Transverse colon (tissue), 4 donors: ENCODE measurements at regions not wholly inside any gene's neighbourhood (a gene's known extent, or its start where the extent isn't known, plus 50 kb on each side); places are given as distances from the start of the nearest gene placed in this dataset.
"Not testable (repeated sequence)": the region's sequence is repeated elsewhere in the genome, so short reads cannot be mapped to it uniquely, and the experiment has no call there.

Experiments used
- DNase-seq: peaks from one replicate; pipeline ENCODE4 v3.0.0-alpha.2; 2019
- H3K27ac ChIP-seq, 4 donors: fragments of 200-600 bp; sonication (generic); 2 replicates each; pipeline ENCODE4 v1.5.1; 2016 to 2018; ENCODE audit warnings: inconsistent platforms in 4 of 4
- H3K27me3 ChIP-seq: fragments of 200-600 bp; sonication (generic); 2 replicates; pipeline ENCODE4 v1.5.1; 2017; ENCODE audit warnings: inconsistent platforms
- H3K36me3 ChIP-seq, 4 donors: fragments of 200-600 bp; sonication (generic); 2 replicates each; pipeline ENCODE4 v1.5.1; 2017 to 2019; ENCODE audit warnings: inconsistent platforms in 4 of 4
- H3K4me1 ChIP-seq, 4 donors: fragments of 200-600 bp; sonication (generic); 2 replicates each; pipeline ENCODE4 v1.5.1; 2017 to 2020; ENCODE audit warnings: inconsistent platforms in 4 of 4
- H3K4me3 ChIP-seq, 4 donors: fragments of 200-600 bp; sonication (generic); 1 replicate in 1 of 4; 2 replicates in 3 of 4; pipeline versions ENCODE4 v1.5.1 to v1.6.1; 2017 to 2019; ENCODE audit warnings: inconsistent platforms in 4 of 4
- H3K9me3 ChIP-seq, 2 donors: fragments of 200-600 bp; sonication (generic); 2 replicates each; pipeline ENCODE4 v1.5.1; 2017 to 2019; ENCODE audit warnings: inconsistent platforms in 2 of 2
- CTCF ChIP-seq, 5 experiments: fragments of 200-600 bp in 3 of 5; fragments of 450-650 bp in 2 of 5; sonication (generic) in 3 of 5; IDR thresholded peaks; 1 replicate in 2 of 5; 2 replicates in 3 of 5; pipeline ENCODE4 v1.5.1; 2016 to 2017; ENCODE audit warnings: antibody characterized with exemption in 5 of 5, inconsistent platforms in 3 of 5, mild to moderate bottlenecking in 2 of 5, moderate library complexity in 1 of 5
- EP300 ChIP-seq: sonication (generic); formaldehyde crosslinking; IDR thresholded peaks from one replicate; pipeline ENCODE4 v1.6.1; 2017; ENCODE audit warnings: antibody characterized with exemption, low read depth
- POLR2A ChIP-seq: fragments of 450-650 bp; IDR thresholded peaks from one replicate; pipeline ENCODE4 v1.6.1; 2016; ENCODE audit warnings: antibody characterized with exemption, mild to moderate bottlenecking, moderate library complexity
- POLR2AphosphoS5 ChIP-seq, 3 donors: sonication (generic); formaldehyde crosslinking; IDR thresholded peaks; one replicate each; pipeline ENCODE4 v1.6.1; 2016; ENCODE audit warnings: antibody characterized with exemption in 3 of 3
- WGBS, 2 donors: methylation state at CpG; one replicate each; pipeline ENCODE4 v1.1.5; 2018; ENCODE audit warnings: low coverage in 1 of 2; 5-methylcytosine and 5-hydroxymethylcytosine counted together
- in situ Hi-C, 4 donors: fragments of 200-750 bp; cut with MboI; loops; one replicate each; pipeline versions ENCODE4 v1.15.0 to v1.15.1; 2017; ENCODE audit warnings: low sequenced_read_pairs in 3 of 4, low pct_ligation_motif_present in 1 of 4, low pct_unique_long_range_greater_than_20kb in 1 of 4
- intact Hi-C: fragments of 100-400 bp; cut with DNase I; formaldehyde crosslinking; loops from one replicate; pipeline ENCODE4 v1.15.1; 2023; ENCODE audit warnings: low total_unique reads

- Histone ChIP-seq H3K27ac (no peak overlapping the region), H3K27me3 (no peaks in the 10 kb centered on the region), H3K4me1 (no peaks in the 10 kb centered on the region), H3K9me3 (no peaks in the 10 kb centered on the region), H3K36me3 (no peaks in the 10 kb centered on the region), H3K4me3 (no peak overlapping the region)
- TF ChIP-seq EP300 (no peak), POLR2AphosphoS5 (IDR thresholded peaks at IDR 0.05) (no peak), POLR2A (no peak), CTCF (IDR thresholded peaks at IDR 0.05) (no peak)
- in situ Hi-C loops: no loop called here
- intact Hi-C loops: no loop called here
- no peak for DNase-seq
- WGBS, 2 donors: 74 to 76% methylated on average over 4 of the region's 4 CpGs
These were observed 266.1 kb downstream of the MTERF1 start for GRCh38 chr7:91614431-91614830.

- intact Hi-C loops: no loop called here
- no peak for DNase-seq
- Histone ChIP-seq H3K27ac (no peak overlapping the region), H3K4me1 (no peaks in the 10 kb centered on the region), H3K9me3 (no peaks in the 10 kb centered on the region), H3K4me3 (no peak overlapping the region), H3K27me3 (no peaks in the 10 kb centered on the region), H3K36me3 (no peaks in the 10 kb centered on the region)
- WGBS, 2 donors: 59% methylated on average over 6 of the region's 6 CpGs
- in situ Hi-C loops: no loop called here
- TF ChIP-seq CTCF (IDR thresholded peaks at IDR 0.05) (no peak), POLR2A (no peak), POLR2AphosphoS5 (IDR thresholded peaks at IDR 0.05) (no peak), EP300 (no peak)
These were observed 261.4 kb downstream of the MTERF1 start for GRCh38 chr7:91618776-91619765.

GRCh38 chr7:91620827-91621226 is 259.7 kb downstream of the MTERF1 start:
- Histone ChIP-seq H3K27me3 (no peaks in the 10 kb centered on the region), H3K27ac (no peak overlapping the region), H3K4me3 (no peak overlapping the region), H3K9me3 (no peaks in the 10 kb centered on the region), H3K4me1 (no peaks in the 10 kb centered on the region), H3K36me3 (no peaks in the 10 kb centered on the region)
- DNase-seq: no peak
- TF ChIP-seq EP300: no peak
- no peak for TF ChIP-seq POLR2AphosphoS5 (IDR thresholded peaks at IDR 0.05)
- TF ChIP-seq POLR2A: no peak
- TF ChIP-seq CTCF (IDR thresholded peaks at IDR 0.05): no peak
- 83 to 84% methylated on average over 1 of the region's 1 CpG for WGBS, 2 donors
- in situ Hi-C loops (no loop called here), intact Hi-C loops (no loop called here)

- not testable (repeated sequence) for DNase-seq
- in situ Hi-C loops: loop anchor here in 1 of 4 donors (25.0 kb wide), 1 partner anchor 540 kb away; no protein-coding TSS in a partner anchor
- WGBS, 2 donors: 97% methylated on average over 24 of the region's 28 CpGs; no CpG with 5 or more reads in 1 of the 2 donors
These were observed 253.2 kb downstream of the MTERF1 start for GRCh38 chr7:91627324-91627723.

More at GRCh38 chr7:91627324-91627723, 253.2 kb downstream of the MTERF1 start:
- intact Hi-C loops, H3K36me3 ChIP-seq, H3K9me3 ChIP-seq, H3K27me3 ChIP-seq, H3K4me3 ChIP-seq, H3K4me1 ChIP-seq, H3K27ac ChIP-seq: not testable (repeated sequence)
